ENCODE measurements at regions not wholly inside any gene's neighbourhood (a gene's known extent, or its start where the extent isn't known, plus 50 kb on each side); places are given as distances from the start of the nearest gene placed in this dataset.

DNA sequence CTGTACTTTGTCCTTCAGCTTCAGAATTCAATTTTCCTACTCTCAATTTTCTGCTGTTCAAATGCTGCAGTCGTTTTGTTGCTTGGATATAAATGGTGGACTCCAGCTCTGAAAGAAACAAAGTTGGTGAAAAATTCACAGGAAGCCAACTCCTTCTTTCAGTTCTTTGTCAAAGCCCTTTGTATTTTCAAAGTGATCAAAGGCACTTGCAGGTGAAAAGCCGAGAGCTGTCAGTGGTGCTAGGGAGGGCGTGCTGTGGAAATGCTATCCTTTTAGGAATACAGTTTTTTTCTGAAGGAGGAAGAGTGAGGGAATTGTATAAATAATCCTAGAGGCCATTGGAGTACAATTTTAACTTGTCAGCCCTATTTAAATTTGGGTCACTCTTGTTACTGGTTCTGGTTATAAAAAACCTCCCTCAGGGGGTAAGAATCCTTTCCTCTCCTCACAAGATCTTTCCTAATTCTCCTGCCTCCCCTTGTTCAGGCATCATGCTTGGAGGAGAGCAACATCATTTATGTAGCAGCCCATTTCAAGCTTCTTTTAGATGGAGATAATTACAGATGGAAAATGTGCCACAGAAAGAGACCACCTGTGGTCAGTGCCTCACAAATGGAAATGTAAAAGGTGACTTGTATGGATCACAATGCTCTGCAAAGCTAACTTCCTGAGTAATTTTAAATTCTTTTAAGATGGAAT, 62.5 kb upstream of the GHR start:
- no peak for DNase-seq

DNA sequence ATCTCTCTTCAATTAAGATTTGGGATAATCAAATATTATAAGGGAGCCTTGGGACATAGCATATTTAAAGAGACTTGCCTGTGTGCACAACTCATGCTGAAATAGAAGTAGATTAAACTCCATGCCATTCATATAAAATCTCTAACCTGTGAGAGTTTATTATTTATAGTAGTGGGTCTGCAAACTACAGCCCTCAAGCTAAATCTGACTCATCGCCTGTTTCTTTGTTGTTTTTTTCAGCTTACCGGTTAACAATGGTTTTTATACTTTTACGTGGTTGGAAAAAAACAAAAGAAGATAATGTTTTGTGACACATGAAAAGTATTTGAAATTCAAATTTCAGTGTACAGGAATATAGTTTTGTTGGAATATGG, 61.9 kb upstream of the GHR start:
- no peak for DNase-seq

DNA sequence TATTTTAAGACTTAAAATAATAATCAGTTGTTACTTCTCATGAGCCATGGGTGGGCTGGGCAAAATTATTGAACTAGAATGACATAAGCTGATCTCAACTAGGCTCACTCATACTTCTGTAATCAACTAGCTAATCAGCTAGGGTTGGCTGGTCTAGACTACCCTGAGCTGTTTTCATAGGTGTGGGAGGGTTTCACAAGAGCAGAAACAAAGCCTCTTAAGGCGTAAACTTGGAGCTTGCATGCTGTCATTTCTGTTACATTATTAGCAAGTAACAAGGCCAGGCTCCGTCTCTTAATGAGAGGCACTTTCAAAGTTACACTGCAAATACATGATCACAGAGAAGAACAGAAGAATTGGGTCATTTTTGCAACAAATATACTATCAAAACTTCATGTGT, 57.2 kb upstream of the GHR start:
- DNase-seq = no peak

All from stimulated activated naive CD4-positive, alpha-beta T cell (primary cell).